Lower leg skin (tissue), 3 donors: ENCODE measurements at regions not wholly inside any gene's neighbourhood (a gene's known extent, or its start where the extent isn't known, plus 50 kb on each side); places are given as distances from the start of the nearest gene placed in this dataset.

ENCODE experiments used
- CTCF ChIP-seq, 3 donors: fragments of 450-650 bp; IDR thresholded peaks; one replicate each; pipeline ENCODE4 v1.5.1; 2016; ENCODE audit warnings: antibody characterized with exemption in 3 of 3, mild to moderate bottlenecking in 3 of 3, moderate library complexity in 2 of 3
- POLR2A ChIP-seq, 2 donors: fragments of 450-650 bp; IDR thresholded peaks; one replicate each; pipeline ENCODE4 v1.6.1; 2016 to 2017; ENCODE audit warnings: antibody characterized with exemption in 2 of 2, mild to moderate bottlenecking in 1 of 2, moderate library complexity in 1 of 2

- no peak for TF ChIP-seq POLR2A (IDR thresholded peaks at IDR 0.05)
- TF ChIP-seq CTCF (IDR thresholded peaks at IDR 0.05), result no peak
These were observed 173.9 kb upstream of the FAM78B start for GRCh38 chr1:166340709-166341108.
